Ammon's horn (tissue), 1 donor: ENCODE measurements at regions not wholly inside any gene's neighbourhood (a gene's known extent, or its start where the extent isn't known, plus 50 kb on each side); places are given as distances from the start of the nearest gene placed in this dataset.
"Not testable (repeated sequence)": the region's sequence is repeated elsewhere in the genome, so short reads cannot be mapped to it uniquely, and the experiment has no call there.

Experiments
- DNase-seq: peaks from one replicate; pipeline ENCODE4 v3.0.0-alpha.2; 2016; ENCODE audit warnings: low spot score

DNA sequence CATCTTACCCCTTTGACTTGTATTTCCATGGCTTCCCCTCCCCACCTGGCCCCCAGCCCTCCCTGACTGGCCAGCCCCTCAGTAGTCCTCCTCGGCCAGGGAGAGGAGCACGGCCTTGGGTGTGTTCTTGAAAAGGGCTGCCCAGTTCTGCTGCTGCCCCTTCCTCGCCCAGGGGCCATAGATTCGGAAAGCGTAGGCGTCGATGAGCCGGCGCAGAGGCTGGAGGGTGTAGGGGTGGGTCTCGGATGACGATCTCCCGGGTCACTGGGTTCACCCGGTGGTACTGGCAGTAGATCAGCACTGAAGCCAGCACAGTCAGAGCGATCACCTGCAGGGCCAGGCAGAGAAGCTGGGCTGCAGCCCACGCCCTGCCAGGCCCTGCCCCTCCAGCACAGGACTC is 71.7 kb downstream of the ZNF479 start:
- DNase-seq, result not testable (repeated sequence)

DNA sequence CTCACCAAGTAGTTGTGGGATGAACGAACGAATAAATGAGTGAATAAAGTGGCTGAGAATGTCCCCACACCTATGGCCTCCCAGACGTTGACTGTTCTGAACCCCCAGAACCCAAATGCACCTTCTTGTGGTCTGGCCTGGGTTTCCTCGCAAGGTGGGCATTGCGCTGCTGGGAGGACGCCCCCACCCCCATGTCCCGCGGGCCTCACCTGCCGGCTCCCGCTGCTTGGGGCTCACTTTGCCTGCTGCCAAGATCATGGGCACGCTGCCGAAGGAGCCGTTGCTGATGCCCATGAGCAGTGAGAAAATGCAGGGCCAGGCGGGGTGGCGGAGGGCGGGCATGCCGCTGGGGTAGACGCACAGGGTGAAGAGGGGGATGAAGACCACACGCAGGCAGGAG is 115.9 kb downstream of the ZNF479 start:
- DNase-seq, result not testable (repeated sequence)

GRCh38 chr7:57013707-57014106 is 118.5 kb downstream of the ZNF479 start:
- not testable (repeated sequence) for DNase-seq

DNA sequence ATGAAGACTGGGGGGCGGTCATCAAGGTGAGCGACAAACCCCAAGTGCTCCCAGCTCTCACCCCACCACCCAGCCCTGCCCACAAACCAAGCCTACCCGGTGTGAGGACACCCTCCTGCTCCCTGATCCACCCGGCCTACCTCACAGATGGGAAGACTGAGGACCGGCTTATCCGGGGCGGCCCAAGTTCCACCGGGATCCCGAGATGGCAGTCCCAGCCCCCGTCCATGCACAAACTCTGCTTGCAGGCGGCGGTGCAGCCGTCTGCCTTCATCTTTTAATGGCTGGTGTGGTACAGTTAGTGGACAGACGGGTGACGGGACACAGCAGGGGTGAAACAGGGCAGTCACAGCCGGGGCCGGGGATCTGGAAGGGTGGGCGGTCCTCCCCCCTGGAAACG is 119.3 kb downstream of the ZNF479 start:
- DNase-seq, result not testable (repeated sequence)

DNA sequence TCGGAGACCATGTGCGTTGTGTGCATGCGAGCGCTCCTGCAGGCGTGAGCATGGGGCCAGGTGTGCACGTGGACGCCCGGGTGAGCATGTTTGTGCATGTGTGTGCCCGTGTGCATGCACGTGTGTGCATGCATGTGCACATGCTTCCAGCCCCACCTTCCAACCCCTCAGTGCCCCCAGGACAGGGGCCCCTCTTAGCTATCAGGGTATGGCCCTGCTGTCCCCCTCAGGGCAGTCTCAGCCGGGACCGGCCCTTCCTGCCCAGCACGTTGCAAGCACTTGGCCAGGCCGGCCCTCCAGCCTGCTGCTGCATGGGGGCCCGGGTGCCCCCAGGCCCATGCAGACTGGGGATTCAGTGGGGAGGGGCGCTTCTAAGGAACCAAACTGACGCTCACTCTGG is 123.0 kb downstream of the ZNF479 start:
- not testable (repeated sequence) for DNase-seq

GRCh38 chr7:57005974-57006373 is 126.3 kb downstream of the ZNF479 start:
- not testable (repeated sequence) for DNase-seq

DNA sequence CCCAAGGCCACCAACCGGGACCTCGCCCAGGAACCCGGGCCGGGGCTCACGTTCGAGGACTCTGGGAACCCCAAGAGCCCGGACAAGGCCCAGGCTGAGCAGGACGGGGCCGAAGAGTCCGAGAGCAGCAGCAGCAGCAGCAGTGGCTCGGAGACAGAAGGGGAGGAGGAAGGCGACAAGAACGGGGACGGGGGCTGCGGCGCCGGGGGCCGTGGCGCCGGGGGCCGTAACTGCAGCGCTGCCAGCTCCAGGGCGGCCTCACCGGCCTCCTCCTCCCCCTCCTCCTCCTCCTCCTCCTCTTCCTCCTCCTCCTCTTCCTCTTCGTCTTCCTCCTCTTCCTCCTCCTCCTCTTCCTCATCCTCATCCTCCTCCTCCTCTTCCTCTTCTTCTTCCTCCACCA is 128.4 kb downstream of the ZNF479 start:
- DNase-seq, result not testable (repeated sequence)

GRCh38 chr7:57001926-57002325 is 130.3 kb downstream of the ZNF479 start:
- not testable (repeated sequence) for DNase-seq

GRCh38 chr7:56993779-56994178 is 138.5 kb downstream of the ZNF479 start:
- DNase-seq, result not testable (repeated sequence)

DNA sequence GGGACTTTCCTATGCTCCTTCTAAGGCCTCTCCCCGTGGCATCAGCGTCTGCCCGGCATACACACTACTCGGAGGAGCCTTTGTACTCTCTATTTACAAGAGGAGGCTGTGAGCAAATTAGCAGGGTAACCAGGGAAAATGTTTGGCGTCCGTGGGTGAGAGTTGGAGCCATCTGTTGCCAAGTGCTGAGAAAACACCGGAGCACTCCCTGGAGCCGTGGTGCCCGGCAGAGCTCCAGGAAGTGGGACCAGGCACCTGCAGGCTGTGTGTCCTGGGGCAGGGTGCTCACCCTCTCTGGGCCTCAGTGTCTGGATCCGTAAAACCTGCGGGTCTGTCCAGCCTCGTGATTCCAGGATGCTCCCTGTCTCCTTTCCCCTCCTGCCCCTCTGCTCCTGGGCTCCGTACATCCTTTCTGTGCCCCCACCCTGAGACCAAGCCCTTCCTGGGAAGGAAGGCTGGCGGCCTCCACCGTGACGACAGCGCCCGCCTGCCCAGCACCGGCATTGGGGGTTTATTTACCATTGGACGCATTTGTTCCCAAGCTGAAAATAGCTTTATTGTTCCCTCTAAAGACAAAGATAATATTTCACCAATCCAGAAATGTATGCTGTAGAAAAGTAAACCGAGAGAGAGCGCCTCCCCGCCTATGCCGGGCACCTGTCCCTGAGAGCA is 174.4 kb downstream of the ZNF479 start:
- not testable (repeated sequence) for DNase-seq

DNA sequence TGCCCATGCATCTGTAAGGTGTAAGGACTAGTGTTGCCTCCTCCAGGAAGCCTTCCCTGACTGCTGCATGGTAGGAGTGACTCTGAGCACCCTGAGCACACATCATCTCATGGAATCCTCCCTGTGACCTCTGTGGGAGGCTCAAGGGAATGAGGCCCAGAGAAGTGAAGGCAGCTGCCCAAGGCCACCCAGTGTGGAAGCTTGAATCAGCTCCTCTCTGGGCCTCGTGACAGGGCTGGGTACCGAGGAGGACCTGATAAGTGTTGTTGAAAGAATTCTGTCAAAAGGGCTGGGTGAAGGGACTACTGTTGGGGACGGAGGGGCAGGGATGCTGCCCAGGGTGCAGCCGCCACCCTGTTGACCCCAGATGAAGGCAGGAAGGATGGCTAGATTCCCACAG is 175.2 kb downstream of the ZNF479 start:
- not testable (repeated sequence) for DNase-seq

DNA sequence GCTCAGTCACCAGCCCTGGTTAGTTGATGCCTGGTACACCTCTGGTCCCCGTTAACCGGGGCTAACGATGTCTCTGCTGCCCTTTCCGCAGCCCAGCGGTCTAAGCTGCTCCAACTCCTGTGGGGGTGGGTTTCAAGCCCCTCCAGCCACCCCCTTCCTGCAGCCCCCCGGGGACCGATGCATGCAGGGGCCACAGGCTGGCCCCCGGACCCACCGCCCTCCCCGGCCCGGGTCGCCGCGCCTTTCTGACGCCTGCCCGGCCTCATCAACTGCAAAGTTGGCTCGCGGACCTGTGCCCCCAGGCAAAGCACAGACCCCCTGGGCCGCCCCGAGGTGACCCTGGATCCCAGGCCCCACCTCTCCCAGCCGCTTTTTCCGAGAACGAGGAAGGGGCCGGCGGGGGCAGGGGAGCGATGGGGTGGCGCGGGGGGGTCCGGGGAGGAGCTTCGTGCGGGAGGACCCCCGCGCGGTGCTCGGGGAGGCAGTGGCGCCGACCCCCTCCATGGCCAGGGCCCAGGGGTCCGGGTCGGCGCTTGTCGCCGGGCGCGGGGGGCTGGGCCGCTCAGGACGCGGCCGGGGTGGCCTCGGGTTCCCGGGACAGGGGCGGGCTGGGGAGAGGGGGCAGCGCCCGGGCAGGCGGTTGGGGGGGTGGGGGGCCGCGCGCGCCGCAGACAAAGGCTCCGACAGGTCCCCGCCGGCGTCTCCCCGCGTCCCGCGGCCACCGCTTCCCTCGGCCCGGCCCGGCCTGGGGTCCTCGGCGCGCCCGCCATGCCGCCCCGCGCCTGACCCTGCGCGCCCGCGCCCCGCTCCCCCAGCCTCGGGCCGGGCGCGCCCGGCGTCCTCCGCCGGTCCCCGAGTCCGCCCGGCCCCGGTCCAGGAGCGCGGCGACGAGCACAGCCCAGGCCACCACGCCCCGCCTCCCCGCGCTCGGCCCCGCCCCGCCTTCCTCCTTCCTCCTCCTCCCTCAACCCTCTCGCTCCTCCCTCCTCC is 183.6 kb downstream of the ZNF479 start:
- not testable (repeated sequence) for DNase-seq

GRCh38 chr7:56940050-56940449 is 192.2 kb downstream of the ZNF479 start:
- peak; percentile 1 for DNase-seq

DNA sequence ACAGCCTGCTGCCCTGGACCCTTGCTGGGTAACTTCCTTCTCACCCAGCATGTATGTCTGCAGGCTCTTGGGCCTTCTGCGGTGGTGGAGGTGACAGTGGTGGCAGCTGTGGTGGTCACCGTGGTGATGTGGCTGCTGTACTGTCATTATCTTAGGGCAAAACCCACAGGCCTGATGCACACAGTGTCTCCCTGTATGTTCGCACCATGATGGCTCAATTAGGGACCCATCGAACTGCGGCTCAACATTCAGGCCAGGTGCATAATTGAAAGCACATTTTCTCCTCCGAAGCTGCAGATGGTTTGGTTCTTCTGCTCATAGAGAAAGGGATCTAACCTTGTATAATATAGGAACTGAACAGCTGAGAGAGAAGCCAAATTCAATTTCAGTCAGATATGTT is 208.3 kb downstream of the ZNF479 start:
- not testable (repeated sequence) for DNase-seq

DNA sequence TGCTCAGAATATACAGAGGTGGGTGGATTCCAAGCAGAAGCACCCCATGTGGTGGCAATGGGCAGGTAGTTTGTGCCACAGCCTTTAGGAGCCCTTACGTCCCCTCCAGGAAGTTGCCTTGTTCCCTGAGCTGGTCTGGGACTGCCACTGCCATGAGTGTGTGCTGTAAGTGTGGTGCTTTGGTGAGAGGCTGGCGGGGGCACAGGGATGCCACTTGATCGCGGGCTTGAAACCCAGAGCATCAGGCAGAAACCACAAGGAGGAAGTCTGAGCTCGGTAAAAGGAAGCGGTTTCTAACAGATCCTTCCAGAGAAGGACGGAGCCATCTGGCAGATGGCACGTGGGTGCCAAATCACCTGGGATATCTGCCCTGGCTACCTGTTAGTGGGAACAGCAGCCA is 221.3 kb downstream of the ZNF479 start:
- not testable (repeated sequence) for DNase-seq

DNA sequence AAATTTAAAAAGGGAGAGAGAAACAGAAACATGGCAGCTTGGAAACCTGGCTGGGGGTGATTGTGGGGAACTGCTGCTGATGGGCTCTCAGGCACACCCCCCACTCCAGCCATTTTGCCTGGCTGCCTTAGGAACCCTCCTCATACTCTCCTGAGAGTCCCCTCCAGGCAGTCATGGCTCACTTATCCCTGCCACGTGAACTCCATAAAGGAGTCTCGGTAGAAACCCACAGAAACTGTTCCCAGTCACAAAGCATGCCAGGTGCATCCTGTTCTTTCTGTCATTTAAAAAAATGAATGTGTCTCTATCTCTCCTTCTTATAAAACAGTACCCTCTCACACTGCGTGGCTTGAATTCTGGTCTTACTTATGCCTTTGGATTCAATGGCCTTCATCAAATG is 242.8 kb downstream of the ZNF479 start:
- not testable (repeated sequence) for DNase-seq

DNA sequence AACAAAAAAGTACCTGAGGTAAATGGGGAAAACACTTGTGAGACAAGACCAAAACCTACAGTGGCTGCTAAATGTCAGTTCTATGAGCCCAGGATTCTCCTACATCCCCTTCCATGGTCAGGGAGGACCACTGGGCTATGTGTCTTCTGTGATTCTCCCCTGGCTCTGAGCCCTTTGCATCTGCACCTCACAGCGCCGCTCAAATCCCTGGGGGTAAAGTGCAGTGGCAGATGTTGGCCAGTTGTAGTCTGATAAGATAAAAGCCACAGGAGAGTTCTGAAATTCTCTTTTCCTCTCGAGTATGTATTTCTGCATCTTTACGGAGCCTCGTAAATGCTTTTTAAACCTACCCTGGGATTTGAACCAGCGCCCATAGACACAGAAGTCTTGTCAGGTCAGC is 247.1 kb downstream of the ZNF479 start:
- DNase-seq, result not testable (repeated sequence)

DNA sequence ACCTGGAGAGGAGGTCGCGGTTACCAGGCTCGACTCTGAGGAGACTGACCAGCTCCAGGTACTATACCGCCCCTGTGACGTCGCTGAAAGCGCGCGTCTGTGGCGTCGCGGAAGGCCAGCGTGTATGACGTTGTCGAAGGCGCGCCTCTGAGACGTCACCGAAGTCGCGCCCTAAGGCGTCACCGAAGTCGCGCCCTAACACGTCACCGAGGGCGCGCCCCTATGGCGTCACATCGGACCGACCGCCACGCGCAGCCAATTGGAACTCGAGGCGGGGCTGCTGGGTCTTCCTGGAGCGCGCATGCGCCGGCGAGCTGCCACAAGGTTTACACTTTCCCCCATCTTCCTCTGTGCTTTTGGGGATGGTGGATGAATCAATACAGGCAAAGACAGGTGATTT is 249.9 kb downstream of the ZNF479 start:
- DNase-seq, result not testable (repeated sequence)
